Limb (tissue), 2 donors: ENCODE measurements at regions not wholly inside any gene's neighbourhood (a gene's known extent, or its start where the extent isn't known, plus 50 kb on each side); places are given as distances from the start of the nearest gene placed in this dataset.
"Not testable (repeated sequence)": the region's sequence is repeated elsewhere in the genome, so short reads cannot be mapped to it uniquely, and the experiment has no call there.

Experiments used
- DNase-seq, 2 donors: peaks; one replicate each; pipeline ENCODE4 v3.0.0-alpha.2; 2016; ENCODE audit errors: extremely low spot score in 2 of 2

- DNase-seq: no peak
Measured at GRCh38 chr2:13667415-13667757, 950.6 kb downstream of the TRIB2 start.

- DNase-seq: no peak
Measured at GRCh38 chr2:13669607-13670006, 952.9 kb downstream of the TRIB2 start.

- DNase-seq: not testable (repeated sequence)
Measured at GRCh38 chr2:13673821-13674220, 957.1 kb downstream of the TRIB2 start.

- no peak for DNase-seq
Measured at GRCh38 chr2:13676269-13676668, 956.2 kb upstream of the LRATD1 start.

GRCh38 chr2:13681936-13682335 lies 950.6 kb upstream of the LRATD1 start:
- DNase-seq: no peak

- no peak for DNase-seq
Measured at GRCh38 chr2:13682540-13683272, 949.8 kb upstream of the LRATD1 start.

GRCh38 chr2:13686262-13686661 lies 946.3 kb upstream of the LRATD1 start:
- DNase-seq: no peak

- no peak for DNase-seq
Measured at GRCh38 chr2:13694673-13695072, 937.8 kb upstream of the LRATD1 start.

- DNase-seq: no peak
Measured at GRCh38 chr2:13696601-13697000, 935.9 kb upstream of the LRATD1 start.

- no peak for DNase-seq
Measured at GRCh38 chr2:13698847-13699246, 933.7 kb upstream of the LRATD1 start.

- not testable (repeated sequence) for DNase-seq
Measured at GRCh38 chr2:13699939-13700338, 932.6 kb upstream of the LRATD1 start.

GRCh38 chr2:13711154-13711553 lies 921.4 kb upstream of the LRATD1 start:
- no peak for DNase-seq

GRCh38 chr2:13714466-13714865 lies 918.1 kb upstream of the LRATD1 start:
- DNase-seq: no peak

GRCh38 chr2:13725945-13726344 lies 906.6 kb upstream of the LRATD1 start:
- no peak for DNase-seq

GRCh38 chr2:13745330-13745729 lies 887.2 kb upstream of the LRATD1 start:
- no peak for DNase-seq

GRCh38 chr2:13751955-13752354 lies 880.6 kb upstream of the LRATD1 start:
- no peak for DNase-seq

GRCh38 chr2:13758412-13758811 lies 874.1 kb upstream of the LRATD1 start:
- no peak for DNase-seq

- DNase-seq: no peak
Measured at GRCh38 chr2:13768274-13768673, 864.2 kb upstream of the LRATD1 start.

GRCh38 chr2:13770279-13770678 lies 862.2 kb upstream of the LRATD1 start:
- DNase-seq: no peak

- peak in 1 of 2 donors; percentile 12 for DNase-seq
Measured at GRCh38 chr2:13779996-13780395, 852.5 kb upstream of the LRATD1 start.

- no peak for DNase-seq
Measured at GRCh38 chr2:13791019-13791547, 841.4 kb upstream of the LRATD1 start.

GRCh38 chr2:13806539-13806938 lies 826.0 kb upstream of the LRATD1 start:
- DNase-seq: no peak

- DNase-seq: no peak
Measured at GRCh38 chr2:13813236-13813635, 819.3 kb upstream of the LRATD1 start.

- no peak for DNase-seq
Measured at GRCh38 chr2:13818002-13818401, 814.5 kb upstream of the LRATD1 start.
